MCF 10A (cell line): ENCODE measurements at regions not wholly inside any gene's neighbourhood (a gene's known extent, or its start where the extent isn't known, plus 50 kb on each side); places are given as distances from the start of the nearest gene placed in this dataset.
A peak's percentile ranks its signal among the peaks of the same experiment; 100 is the strongest.

Experiments
- BruUV-seq: library from RNA; stranded (reverse); fragments of 400-500 nt; replicated peaks from 2 replicates; lab custom pipeline; 2021; lab: Mats Ljungman, UMichigan
- CTCF ChIA-PET: fragments of 300-600 bp; sonication (Branson Sonifier 250); formaldehyde crosslinking; extraction: SDS; loops from one replicate; lab custom pipeline; 2021; ENCODE audit warnings: antibody characterized with exemption, inconsistent platforms; lab: Yijun Ruan, JAX
- POLR2A ChIA-PET: fragments of 300-600, 350-650 bp; sonication (Branson Sonifier 250); formaldehyde crosslinking; extraction: SDS; loops from one replicate; lab custom pipeline; 2020; ENCODE audit warnings: antibody characterized with exemption, inconsistent platforms; lab: Yijun Ruan, JAX
- DNase-seq: peaks from one replicate; pipeline ENCODE4 v3.0.0-alpha.2; 2018; ENCODE audit not compliant: unreplicated experiment
- H3K27ac Mint-ChIP-seq: one replicate; pipeline ENCODE4 v1.8.0; 2022; ENCODE audit warnings: mild to moderate bottlenecking, low read depth, mixed read lengths; ENCODE audit not compliant: unreplicated experiment
- H3K27me3 Mint-ChIP-seq: one replicate; pipeline ENCODE4 v1.8.0; 2022; ENCODE audit warnings: mixed read lengths; ENCODE audit not compliant: insufficient read depth, unreplicated experiment
- H3K36me3 Mint-ChIP-seq: one replicate; pipeline ENCODE4 v1.8.0; 2022; ENCODE audit warnings: mild to moderate bottlenecking, moderate library complexity, mixed read lengths; ENCODE audit not compliant: insufficient read depth, unreplicated experiment
- H3K4me1 Mint-ChIP-seq: one replicate; pipeline ENCODE4 v1.8.0; 2022; ENCODE audit warnings: mixed read lengths; ENCODE audit not compliant: insufficient read depth, unreplicated experiment
- H3K4me3 Mint-ChIP-seq: one replicate; pipeline ENCODE4 v1.8.0; 2022; ENCODE audit warnings: mild to moderate bottlenecking, moderate library complexity, mixed read lengths; ENCODE audit not compliant: unreplicated experiment
- H3K9me3 Mint-ChIP-seq: one replicate; pipeline ENCODE4 v1.8.0; 2022; ENCODE audit warnings: mixed read lengths; ENCODE audit not compliant: unreplicated experiment
- CTCF ChIP-seq: fragments of 200-600 bp; IDR thresholded peaks from one replicate; pipeline ENCODE4 v1.8.0; 2022; ENCODE audit warnings: antibody characterized with exemption, mild to moderate bottlenecking; ENCODE audit not compliant: unreplicated experiment
- intact Hi-C: fragments of 100-400 bp; cut with micrococcal nuclease; formaldehyde crosslinking; loops from 2 replicates; pipeline ENCODE4 v1.14.1; 2022

- Mint-ChIP-seq H3K27ac (no peak overlapping the region), H3K9me3 (peaks cover 16% of the 10 kb centered on the region), H3K36me3 (no peaks in the 10 kb centered on the region), H3K4me1 (no peaks in the 10 kb centered on the region), H3K27me3 (no peaks in the 10 kb centered on the region), H3K4me3 (no peak overlapping the region)
- no peak for TF ChIP-seq CTCF
- DNase-seq = no peak
- BruUV-seq = no TSS peak
- CTCF ChIA-PET = interaction anchor here (0.6 to 1.1 kb wide), 3 partner anchors 33 to 601 kb away, joined by 3 read pairs; no protein-coding TSS in a partner anchor
- POLR2A ChIA-PET = interaction anchor here (0.6 kb wide), 1 partner anchor 42 kb away, joined by 3 read pairs; no protein-coding TSS in a partner anchor
- intact Hi-C loops = loop anchor here (10.0 kb wide), 1 partner anchor 576 kb away; no protein-coding TSS in a partner anchor
Observed at GRCh38 chr11:30100495-30100894, 83.7 kb upstream of the KCNA4 start.

- CTCF ChIA-PET = interaction anchor here (0.8 to 4.7 kb wide), 4 partner anchors 22 to 579 kb away, joined by 3 to 42 read pairs (median 7); no protein-coding TSS in a partner anchor
- intact Hi-C loops = loop anchor here (10.0 kb wide), 1 partner anchor 582 kb away; no protein-coding TSS in a partner anchor
- H3K27me3 Mint-ChIP-seq = no peaks in the 10 kb centered on the region
- no peak for TF ChIP-seq CTCF
- H3K4me3 Mint-ChIP-seq = no peak overlapping the region
- H3K9me3 Mint-ChIP-seq = no peaks in the 10 kb centered on the region
- no TSS peak for BruUV-seq
- POLR2A ChIA-PET = interaction anchor here (0.7 to 2.1 kb wide), 4 partner anchors 8 to 216 kb away, joined by 3 to 8 read pairs (median 4); partner anchors contain the start of gene ARL14EP
- no peak overlapping the region for H3K27ac Mint-ChIP-seq
- peaks cover 19% of the 10 kb centered on the region for H3K4me1 Mint-ChIP-seq
- DNase-seq = no peak
- no peaks in the 10 kb centered on the region for H3K36me3 Mint-ChIP-seq
Observed at GRCh38 chr11:30106222-30107181, 89.7 kb upstream of the KCNA4 start.

- Mint-ChIP-seq H3K27me3 (no peaks in the 10 kb centered on the region), H3K4me1 (peaks cover 19% of the 10 kb centered on the region), H3K9me3 (no peaks in the 10 kb centered on the region), H3K27ac (peak overlapping the region; percentile 42), H3K4me3 (no peak overlapping the region), H3K36me3 (no peaks in the 10 kb centered on the region)
- BruUV-seq = no TSS peak
- ChIA-PET POLR2A (interaction anchor here (1.0 to 2.1 kb wide), 5 partner anchors 9 to 215 kb away, joined by 3 to 8 read pairs (median 5); partner anchors contain the start of gene ARL14EP), CTCF (interaction anchor here (0.6 to 4.7 kb wide), 8 partner anchors 21 to 810 kb away, joined by 3 to 42 read pairs (median 4); no protein-coding TSS in a partner anchor)
- intact Hi-C loops = loop anchor here (10.0 kb wide), 1 partner anchor 583 kb away; no protein-coding TSS in a partner anchor
- DNase-seq = peak; percentile 86
- no peak for TF ChIP-seq CTCF
Observed at GRCh38 chr11:30107899-30108298, 91.1 kb upstream of the KCNA4 start.
